H1 (cell line): ENCODE measurements at regions not wholly inside any gene's neighbourhood (a gene's known extent, or its start where the extent isn't known, plus 50 kb on each side); places are given as distances from the start of the nearest gene placed in this dataset.

Experiments
- CTCF ChIA-PET: fragments of 300-600 bp; sonication (Branson Sonifier 250); formaldehyde crosslinking; loops from one replicate; lab custom pipeline; 2021; ENCODE audit not compliant: partially characterized antibody; lab: Charles Lee
- POLR2A ChIA-PET: fragments of 300-600 bp; sonication (Branson Sonifier 250); formaldehyde crosslinking; loops from one replicate; lab custom pipeline; 2021; ENCODE audit warnings: inconsistent platforms; ENCODE audit not compliant: partially characterized antibody; lab: Charles Lee
- DNase-seq, 2 experiments: peaks; one replicate each; pipeline versions ENCODE4 v3.0.0 to v3.0.0-alpha.2; 2010 to 2022; ENCODE audit warnings: low spot score in 2 of 2, low read depth in 1 of 2, mixed read lengths in 1 of 2
- FAIRE-seq: peaks from 2 replicates; lab custom pipeline; 2011; peaks lifted over from hg19 to GRCh38; lab: Jason Lieb, UNC
- H2AFZ ChIP-seq: 2 replicates; pipeline ENCODE4 v1.8.1; 2012; ENCODE audit warnings: low read length, inconsistent platforms
- H2AK5ac ChIP-seq: 2 replicates; pipeline ENCODE4 v1.6.1; 2013; ENCODE audit warnings: low read depth, low read length
- H2BK120ac ChIP-seq: replicated peaks from 2 replicates; pipeline ENCODE3; 2013; ENCODE audit warnings: low read depth, low read length, inconsistent platforms
- H2BK12ac ChIP-seq: 2 replicates; pipeline ENCODE4 v1.6.1; 2013; ENCODE audit warnings: low read depth, low read length
- H2BK15ac ChIP-seq: 2 replicates; pipeline ENCODE4 v1.6.1; 2013; ENCODE audit warnings: low read length
- H2BK20ac ChIP-seq: 2 replicates; pipeline ENCODE4 v1.6.1; 2013; ENCODE audit warnings: low read length
- H2BK5ac ChIP-seq: 2 replicates; pipeline ENCODE4 v1.6.1; 2013; ENCODE audit warnings: low read depth, low read length
- H3K14ac ChIP-seq: 2 replicates; pipeline ENCODE4 v1.6.1; 2013; ENCODE audit warnings: inconsistent platforms; ENCODE audit not compliant: insufficient read length
- H3K18ac ChIP-seq: 2 replicates; pipeline ENCODE4 v1.6.1; 2013; ENCODE audit warnings: low read length; ENCODE audit errors: extremely low read depth
- H3K23ac ChIP-seq: 2 replicates; pipeline ENCODE4 v1.6.1; 2013; ENCODE audit warnings: inconsistent platforms; ENCODE audit not compliant: insufficient read length
- H3K23me2 ChIP-seq: 2 replicates; pipeline ENCODE4 v1.6.1; 2013; ENCODE audit warnings: low read depth, low read length
- H3K27ac ChIP-seq: 2 replicates; pipeline ENCODE4 v1.6.1; 2011; ENCODE audit warnings: low read depth, low read length, inconsistent platforms
- H3K27me3 ChIP-seq, 4 experiments: replicated peaks in 1 of 4; 1 replicate in 1 of 4; 2 replicates in 3 of 4; pipeline versions ENCODE4 v1.6.1 to v1.8.1; 2011 to 2013; ENCODE audit warnings: low read length in 3 of 4, mild to moderate bottlenecking in 3 of 4, inconsistent platforms in 2 of 4, mixed read lengths in 2 of 4, moderate library complexity in 1 of 4; ENCODE audit not compliant: control insufficient read depth in 3 of 4, insufficient read depth in 3 of 4; ENCODE audit errors: extremely low read depth in 1 of 4
- H3K36me3 ChIP-seq, 4 experiments: 2 replicates each; pipeline versions ENCODE4 v1.6.1 to v1.8.1; 2011 to 2013; ENCODE audit warnings: mild to moderate bottlenecking in 4 of 4, low read length in 3 of 4, moderate library complexity in 2 of 4, control low read depth in 1 of 4, inconsistent platforms in 1 of 4; ENCODE audit not compliant: insufficient read depth in 4 of 4, control insufficient read depth in 2 of 4
- H3K4ac ChIP-seq: replicated peaks from 2 replicates; pipeline ENCODE3; 2013; ENCODE audit warnings: low read length, low read depth, mixed read lengths, inconsistent platforms; ENCODE audit not compliant: insufficient read length
- H3K4me1 ChIP-seq, 4 experiments: replicated peaks in 1 of 4; 1 replicate in 1 of 4; 2 replicates in 3 of 4; pipeline versions ENCODE4 v1.6.1 to v1.8.1; 2011 to 2013; ENCODE audit warnings: low read length in 3 of 4, inconsistent platforms in 2 of 4, mixed read lengths in 1 of 4; ENCODE audit not compliant: insufficient read depth in 4 of 4, control insufficient read depth in 3 of 4
- H3K4me2 ChIP-seq, 2 experiments: 2 replicates each; pipeline versions ENCODE4 v1.6.1 to v1.8.1; 2011 to 2013; ENCODE audit warnings: low read depth in 2 of 2, low read length in 2 of 2, control low read depth in 1 of 2, inconsistent platforms in 1 of 2, mild to moderate bottlenecking in 1 of 2; ENCODE audit not compliant: insufficient read depth in 1 of 2
- H3K4me3 ChIP-seq, 4 experiments: fragments of 200-600, 300-600 bp in 1 of 4; sonication (generic), shearing (Covaris generic), sonication (Bioruptor Twin) in 1 of 4; 2 replicates each; pipeline versions ENCODE4 v1.5.1 to v1.8.1; 2011 to 2016; ENCODE audit warnings: low read length in 4 of 4, low read depth in 3 of 4, control low read depth in 2 of 4, inconsistent platforms in 2 of 4, mild to moderate bottlenecking in 2 of 4, mixed read lengths in 1 of 4, moderate library complexity in 1 of 4; ENCODE audit not compliant: insufficient read depth in 2 of 4; ENCODE audit errors: extremely low read depth in 1 of 4
- H3K56ac ChIP-seq: replicated peaks from 2 replicates; pipeline ENCODE3; 2013; ENCODE audit warnings: low read depth, mild to moderate bottlenecking, mixed read lengths, low read length, inconsistent platforms; ENCODE audit not compliant: insufficient read length
- H3K79me1 ChIP-seq: 2 replicates; pipeline ENCODE4 v1.6.1; 2013; ENCODE audit warnings: low read depth, low read length, control low read depth
- H3K79me2 ChIP-seq, 2 experiments: 2 replicates each; pipeline versions ENCODE4 v1.6.1 to v1.8.1; 2012 to 2013; ENCODE audit warnings: low read length in 2 of 2, mild to moderate bottlenecking in 2 of 2, inconsistent platforms in 1 of 2; ENCODE audit not compliant: insufficient read depth in 2 of 2, control insufficient read depth in 1 of 2
- H3K9ac ChIP-seq, 4 experiments: replicated peaks in 1 of 4; 1 replicate in 1 of 4; 2 replicates in 3 of 4; pipeline versions ENCODE4 v1.6.1 to v1.8.1; 2011 to 2013; ENCODE audit warnings: low read depth in 3 of 4, low read length in 3 of 4, control low read depth in 2 of 4, mild to moderate bottlenecking in 2 of 4, moderate library complexity in 2 of 4, inconsistent platforms in 1 of 4; ENCODE audit errors: extremely low read depth in 1 of 4
- H3K9me3 ChIP-seq, 2 experiments: 2 replicates each; pipeline versions ENCODE4 v1.6.1 to v1.8.1; 2012 to 2013; ENCODE audit warnings: mild to moderate bottlenecking in 2 of 2, moderate library complexity in 2 of 2, control low read depth in 1 of 2, inconsistent platforms in 1 of 2, low read depth in 1 of 2, low read length in 1 of 2, mixed read lengths in 1 of 2; ENCODE audit not compliant: insufficient read depth in 2 of 2
- H4K20me1 ChIP-seq, 2 experiments: replicated peaks in 1 of 2; 2 replicates each; pipeline versions ENCODE3 to v1.8.1; 2011 to 2013; ENCODE audit warnings: inconsistent platforms in 2 of 2, low read length in 2 of 2, mild to moderate bottlenecking in 1 of 2; ENCODE audit not compliant: insufficient read depth in 2 of 2, control insufficient read depth in 1 of 2
- H4K5ac ChIP-seq: 2 replicates; pipeline ENCODE4 v1.6.1; 2013; ENCODE audit warnings: low read length, low read depth, mixed read lengths, inconsistent platforms; ENCODE audit not compliant: insufficient read length
- H4K8ac ChIP-seq: 2 replicates; pipeline ENCODE4 v1.8.0; 2013; ENCODE audit warnings: mild to moderate bottlenecking, moderate library complexity, low read length, inconsistent platforms; ENCODE audit not compliant: insufficient read depth; ENCODE audit errors: extremely low read depth
- H4K91ac ChIP-seq: replicated peaks from 2 replicates; pipeline ENCODE3; 2013; ENCODE audit warnings: low read length, mixed read lengths, inconsistent platforms; ENCODE audit not compliant: insufficient read length
- CEBPB ChIP-seq: IDR thresholded peaks from 2 replicates; pipeline ENCODE4 v1.6.1; 2012; ENCODE audit warnings: low read depth, low read length
- EP300 ChIP-seq, 2 experiments: IDR thresholded peaks; 1 replicate in 1 of 2; 2 replicates in 1 of 2; pipeline ENCODE4 v1.6.1; 2011 to 2012; ENCODE audit warnings: low read depth in 2 of 2, low read length in 2 of 2, mild to moderate bottlenecking in 2 of 2, borderline replicate concordance in 1 of 2, inconsistent platforms in 1 of 2, moderate library complexity in 1 of 2
- GABPA ChIP-seq: IDR thresholded peaks from 2 replicates; pipeline ENCODE4 v1.6.1; 2011; ENCODE audit warnings: mild to moderate bottlenecking, low read length, moderate library complexity, borderline replicate concordance; ENCODE audit not compliant: insufficient read depth
- GTF2F1 ChIP-seq: IDR thresholded peaks from 2 replicates; pipeline ENCODE4 v1.6.1; 2012; ENCODE audit warnings: low read depth, low read length, improper control_type of control experiment, borderline replicate concordance
- MAFK ChIP-seq: IDR thresholded peaks from 2 replicates; pipeline ENCODE4 v1.6.1; 2012; ENCODE audit warnings: low read depth, mild to moderate bottlenecking, improper control_type of control experiment, low read length
- NANOG ChIP-seq: IDR thresholded peaks from 2 replicates; pipeline ENCODE4 v1.6.1; 2011; ENCODE audit warnings: low read length, low read depth, mild to moderate bottlenecking, inconsistent platforms; ENCODE audit not compliant: insufficient read depth, poor library complexity, severe bottlenecking
- NRF1 ChIP-seq: IDR thresholded peaks from 2 replicates; pipeline ENCODE4 v1.6.1; 2011; ENCODE audit warnings: mild to moderate bottlenecking, low read depth, low read length, improper control_type of control experiment
- POLR2A ChIP-seq, 2 experiments: IDR thresholded peaks; 1 replicate in 1 of 2; 2 replicates in 1 of 2; pipeline ENCODE4 v1.6.1; 2011; ENCODE audit warnings: low read depth in 2 of 2, low read length in 2 of 2, mild to moderate bottlenecking in 2 of 2; ENCODE audit errors: control extremely low read depth in 1 of 2
- POLR2AphosphoS5 ChIP-seq: IDR thresholded peaks from 2 replicates; pipeline ENCODE4 v1.6.1; 2011; ENCODE audit warnings: low read depth, low read length
- SP1 ChIP-seq: IDR thresholded peaks from 2 replicates; pipeline ENCODE4 v1.6.1; 2011; ENCODE audit warnings: low read depth, low read length
- SRF ChIP-seq: IDR thresholded peaks from 2 replicates; pipeline ENCODE4 v1.6.1; 2011; ENCODE audit warnings: mild to moderate bottlenecking, low read depth, low read length, moderate library complexity
- SUZ12 ChIP-seq: fragments of 200-600 bp; sonication (generic); IDR thresholded peaks from 2 replicates; pipeline ENCODE4 v1.6.1; 2012; ENCODE audit warnings: mild to moderate bottlenecking, inconsistent platforms, low read length, moderate library complexity, mixed read lengths
- WGBS, 2 experiments: shearing (Covaris generic) in 1 of 2; methylation state at CpG; one replicate each; pipeline versions ENCODE4 v1.1.6 to v1.1.7; 2013 to 2015; ENCODE audit warnings: low lambda C conversion rate in 2 of 2, mixed read lengths in 2 of 2, inconsistent platforms in 1 of 2, low coverage in 1 of 2, missing lambda C conversion rate in 1 of 2; ENCODE audit not compliant: insufficient replicate concordance in 2 of 2, insufficient coverage in 1 of 2, insufficient read length in 1 of 2; ENCODE audit errors: extremely low coverage in 1 of 2, missing lambda C conversion rate in 1 of 2; 5-methylcytosine and 5-hydroxymethylcytosine counted together

DNA sequence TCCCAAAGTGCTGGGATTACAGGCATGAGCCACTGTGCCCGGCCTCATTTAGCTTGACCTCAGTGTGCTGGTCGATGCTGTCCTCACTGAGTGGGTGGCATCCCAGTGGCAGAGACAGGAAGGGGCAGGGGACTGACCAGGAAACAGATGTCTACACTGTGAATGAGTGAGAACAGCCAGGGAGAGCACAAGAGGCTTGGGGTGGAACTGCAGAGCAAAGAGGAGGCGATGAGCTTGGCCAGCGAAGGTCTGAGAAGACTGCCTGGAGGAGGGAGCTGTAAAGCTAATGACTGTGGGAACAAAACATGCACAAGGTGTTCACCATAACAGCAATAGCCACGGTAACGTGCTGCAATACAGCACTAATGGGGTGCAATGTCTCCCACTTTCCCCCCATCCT lies 57.2 kb upstream of the BEGAIN start:
- POLR2A ChIA-PET: interaction anchor here (0.9 kb wide), 1 partner anchor 25 kb away, joined by 3 read pairs; no protein-coding TSS in a partner anchor

More for the DNA sequence above, 57.2 kb upstream of the BEGAIN start:
- H3K56ac ChIP-seq: no peak overlapping the region
- no peak overlapping the region for H4K8ac ChIP-seq
- H3K4me2 ChIP-seq: no peak overlapping the region
- no peak overlapping the region for H2BK20ac ChIP-seq
- H3K18ac ChIP-seq: no peak overlapping the region
- H2BK120ac ChIP-seq: no peak overlapping the region
- H2BK15ac ChIP-seq: no peak overlapping the region
- H3K4ac ChIP-seq: no peak overlapping the region
- no peak overlapping the region for H2BK5ac ChIP-seq
- peaks cover 0 to 7% (median 6%) of the 10 kb centered on the region in 4 experiments; a peak in 5 of 7 replicates for H3K4me1 ChIP-seq
- no peak overlapping the region for H4K91ac ChIP-seq
- H3K27me3 ChIP-seq: no peaks in the 10 kb centered on the region; a peak in 1 of 7 replicates
- no peaks in the 10 kb centered on the region for H3K23me2 ChIP-seq
- no peaks in the 10 kb centered on the region for H3K79me1 ChIP-seq
- no peak overlapping the region for H3K27ac ChIP-seq
- CTCF ChIA-PET: interaction anchor here (0.6 to 7.1 kb wide), 25 partner anchors 11 to 266 kb away, joined by 3 to 91 read pairs (median 14); no protein-coding TSS in a partner anchor
- no peak overlapping the region for H3K14ac ChIP-seq
- H3K79me2 ChIP-seq: no peaks in the 10 kb centered on the region
- TF ChIP-seq POLR2A (IDR thresholded peaks at IDR 0.05; ENCODE audit: control extremely low read depth in 1 of 2, low read depth in 2 of 2, low read length in 2 of 2): no peak
- no peak for TF ChIP-seq GABPA
- TF ChIP-seq GTF2F1: no peak
- TF ChIP-seq SP1: no peak
- no peak for TF ChIP-seq NANOG
- no peak for TF ChIP-seq POLR2AphosphoS5
- no peak for TF ChIP-seq NRF1
- TF ChIP-seq SUZ12: no peak
- TF ChIP-seq EP300 (IDR thresholded peaks at IDR 0.05; ENCODE audit: borderline replicate concordance in 1 of 2, low read depth in 2 of 2, low read length in 2 of 2): no peak
- TF ChIP-seq SRF: no peak
- no peak for TF ChIP-seq MAFK
- no peak for TF ChIP-seq CEBPB
- TF ChIP-seq, all 59 proteins: peak for 0
- Histone ChIP-seq H4K20me1 (no peaks in the 10 kb centered on the region), H3K4me3 (no peak overlapping the region), H2AFZ (no peak overlapping the region), H3K36me3 (no peaks in the 10 kb centered on the region), H3K23ac (no peak overlapping the region), H4K5ac (no peak overlapping the region), H3K9me3 (no peaks in the 10 kb centered on the region), H2BK12ac (no peak overlapping the region), H2AK5ac (no peak overlapping the region), H3K9ac (no peak overlapping the region)
- DNase-seq (no peak), FAIRE-seq (no peak)
- WGBS, 2 experiments: 93% methylated on average over 6 of the region's 6 CpGs; no CpG with 5 or more reads in 1 of the 2 experiments
